GM19035 (cell line): ENCODE measurements at regions not wholly inside any gene's neighbourhood (a gene's known extent, or its start where the extent isn't known, plus 50 kb on each side); places are given as distances from the start of the nearest gene placed in this dataset.
A peak's percentile ranks its signal among the peaks of the same experiment; 100 is the strongest.
"Not testable (repeated sequence)": the region's sequence is repeated elsewhere in the genome, so short reads cannot be mapped to it uniquely, and the experiment has no call there.

ENCODE experiments used
- ATAC-seq: cut with Tn5 transposase; IDR thresholded peaks from one replicate; pipeline ENCODE4 v1.9.1; 2021; ENCODE audit not compliant: unreplicated experiment

- no peak for ATAC-seq
Observed at GRCh38 chr7:110413038-110413437, 677.9 kb upstream of the LRRN3 start.

GRCh38 chr7:110417611-110418010 is 673.3 kb upstream of the LRRN3 start:
- no peak for ATAC-seq

GRCh38 chr7:110418659-110419280 is 672.2 kb upstream of the LRRN3 start:
- ATAC-seq, result no peak

- no peak for ATAC-seq
Observed at GRCh38 chr7:110420788-110421187, 670.1 kb upstream of the LRRN3 start.

- no peak for ATAC-seq
Observed at GRCh38 chr7:110421490-110422241, 669.3 kb upstream of the LRRN3 start.

- no peak for ATAC-seq
Observed at GRCh38 chr7:110432061-110432553, 658.8 kb upstream of the LRRN3 start.

GRCh38 chr7:110438926-110439325 is 652.0 kb upstream of the LRRN3 start:
- ATAC-seq, result not testable (repeated sequence)

GRCh38 chr7:110442381-110442837 is 648.5 kb upstream of the LRRN3 start:
- no peak for ATAC-seq

- no peak for ATAC-seq
Observed at GRCh38 chr7:110446658-110447057, 644.3 kb upstream of the LRRN3 start.

- peak; percentile 62 for ATAC-seq
Observed at GRCh38 chr7:110448918-110449317, 642.0 kb upstream of the LRRN3 start.

- peak; percentile 67 for ATAC-seq
Observed at GRCh38 chr7:110454713-110455112, 636.2 kb upstream of the LRRN3 start.

GRCh38 chr7:110461621-110462020 is 629.3 kb upstream of the LRRN3 start:
- ATAC-seq, result no peak

GRCh38 chr7:110470420-110470819 is 620.5 kb upstream of the LRRN3 start:
- ATAC-seq, result no peak

GRCh38 chr7:110472419-110472818 is 618.5 kb upstream of the LRRN3 start:
- ATAC-seq, result not testable (repeated sequence)

- ATAC-seq, result no peak
Observed at GRCh38 chr7:110480964-110481363, 610.0 kb upstream of the LRRN3 start.

- ATAC-seq, result no peak
Observed at GRCh38 chr7:110483553-110483952, 607.4 kb upstream of the LRRN3 start.

- ATAC-seq, result no peak
Observed at GRCh38 chr7:110484356-110484755, 606.6 kb upstream of the LRRN3 start.

- ATAC-seq, result no peak
Observed at GRCh38 chr7:110486549-110486948, 604.4 kb upstream of the LRRN3 start.

GRCh38 chr7:110502888-110503465 is 588.0 kb upstream of the LRRN3 start:
- ATAC-seq, result no peak

GRCh38 chr7:110507369-110507768 is 583.6 kb upstream of the LRRN3 start:
- ATAC-seq, result no peak

GRCh38 chr7:110507832-110508231 is 583.1 kb upstream of the LRRN3 start:
- ATAC-seq, result no peak

GRCh38 chr7:110514975-110515551 is 575.9 kb upstream of the LRRN3 start:
- ATAC-seq, result not testable (repeated sequence)
